ENCODE measurements at regions not wholly inside any gene's neighbourhood (a gene's known extent, or its start where the extent isn't known, plus 50 kb on each side); places are given as distances from the start of the nearest gene placed in this dataset.

GRCh38 chr3:21357241-21357640, 393.8 kb downstream of the ZNF385D start:
- DNase-seq: no peak

DNA sequence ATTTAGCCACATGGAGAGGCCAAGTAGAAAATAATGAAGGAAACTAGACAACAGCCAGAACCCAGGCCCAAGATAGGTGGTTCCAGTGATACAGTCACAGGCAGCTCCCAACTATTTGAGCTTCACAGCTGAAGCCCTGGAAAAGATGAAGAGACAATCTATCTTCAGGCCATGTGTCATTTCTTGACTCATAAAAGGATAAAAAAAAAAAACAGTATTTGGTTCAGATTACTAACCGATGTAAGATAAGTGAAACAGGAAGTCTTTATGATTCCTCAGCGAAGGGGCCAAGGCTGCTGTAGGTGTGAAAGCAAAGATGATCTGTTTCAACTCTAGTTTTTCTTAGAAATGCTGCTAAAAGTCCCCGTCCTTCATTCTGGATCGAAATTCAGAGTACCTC, 394.6 kb downstream of the ZNF385D start:
- no peak for DNase-seq

DNA sequence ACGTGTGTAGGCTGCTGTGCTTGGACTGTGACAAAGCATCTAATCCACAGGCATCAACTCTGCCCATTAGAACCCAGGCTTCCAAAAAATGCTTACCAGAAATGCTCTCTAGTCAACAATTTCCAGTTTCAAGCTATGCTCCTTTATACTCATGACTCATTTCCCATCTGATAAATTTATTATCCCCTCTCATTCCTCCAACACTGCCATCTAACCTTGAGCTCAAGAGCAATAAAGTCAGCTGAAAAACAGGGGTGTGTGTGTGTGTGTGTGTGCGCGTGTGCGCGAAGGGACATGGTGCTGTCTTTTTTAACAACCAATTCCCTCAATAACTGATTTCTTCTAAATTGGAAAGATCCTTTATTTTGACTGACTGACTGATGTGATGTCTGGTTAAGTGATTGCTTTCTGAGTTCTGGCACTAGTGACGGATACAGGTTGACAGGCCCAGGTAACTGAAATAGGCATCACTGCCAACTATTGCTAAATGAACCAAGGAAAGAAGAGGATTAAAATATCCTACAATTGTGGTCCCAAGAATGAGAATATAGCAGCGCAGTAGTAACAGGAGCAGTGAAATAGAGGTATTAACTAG, 405.5 kb downstream of the ZNF385D start:
- DNase-seq: no peak

DNA sequence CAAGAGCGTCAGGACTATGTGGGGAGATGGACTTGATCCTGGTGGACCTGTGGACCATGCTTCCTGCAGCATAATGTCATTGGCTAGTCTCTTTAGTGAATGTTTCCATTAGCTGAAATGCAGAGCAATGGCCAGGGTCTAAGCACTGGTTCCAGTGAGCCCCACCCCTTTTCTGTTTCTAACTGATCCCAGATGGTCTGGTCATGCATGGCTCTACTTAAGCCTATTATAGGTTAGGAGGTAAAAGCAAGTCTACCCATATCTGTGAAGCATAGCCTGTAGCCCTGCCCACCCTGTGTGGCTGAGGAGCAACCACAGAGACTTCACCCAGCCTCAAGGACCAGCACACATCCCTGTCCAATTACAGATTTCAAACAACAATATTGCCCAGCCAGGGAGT, 419.2 kb downstream of the ZNF385D start:
- DNase-seq: no peak

GRCh38 chr3:21331321-21331720, 419.7 kb downstream of the ZNF385D start:
- no peak for DNase-seq

DNA sequence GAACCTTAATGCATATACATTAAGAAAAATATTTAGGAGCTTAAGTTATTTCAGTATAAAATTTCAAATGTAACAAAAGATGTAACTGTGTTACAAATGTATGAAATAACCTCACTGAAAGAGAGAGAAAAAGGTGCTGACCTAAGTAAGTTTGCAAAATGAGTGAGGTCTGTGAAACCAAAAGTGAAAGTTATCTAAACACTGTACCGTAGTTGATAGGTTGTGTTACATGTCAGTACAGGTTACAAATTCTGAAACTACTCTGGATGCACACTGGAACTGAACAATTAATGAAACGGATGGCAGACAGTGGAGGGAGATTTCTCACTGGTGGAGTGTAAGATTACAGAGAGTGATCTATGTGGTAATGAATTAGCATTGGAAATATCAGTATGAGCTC, 420.7 kb downstream of the ZNF385D start:
- DNase-seq: no peak

- no peak for DNase-seq
Measured at GRCh38 chr3:21328711-21329390, 422.2 kb downstream of the ZNF385D start.

GRCh38 chr3:21326704-21327475, 424.1 kb downstream of the ZNF385D start:
- no peak for DNase-seq

DNA sequence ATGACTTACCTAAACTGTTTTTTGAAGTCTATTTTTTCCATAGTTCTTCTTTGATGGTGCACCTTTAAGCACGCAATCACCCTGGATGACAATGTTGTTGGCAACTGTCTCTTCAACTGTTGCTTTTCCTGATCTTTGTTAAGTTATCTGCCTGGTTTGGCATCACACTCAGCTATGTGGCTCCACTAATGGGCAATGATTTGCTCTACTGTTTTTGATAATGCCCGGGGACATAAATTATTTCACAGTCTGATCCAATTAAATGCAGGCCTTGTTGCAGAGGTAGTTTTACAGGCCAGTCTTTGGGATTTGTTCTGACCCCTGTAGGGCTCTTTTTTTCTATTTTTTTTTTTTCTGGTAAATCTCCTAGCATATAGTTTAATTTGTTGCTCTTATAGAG, 436.3 kb downstream of the ZNF385D start:
- no peak for DNase-seq

DNA sequence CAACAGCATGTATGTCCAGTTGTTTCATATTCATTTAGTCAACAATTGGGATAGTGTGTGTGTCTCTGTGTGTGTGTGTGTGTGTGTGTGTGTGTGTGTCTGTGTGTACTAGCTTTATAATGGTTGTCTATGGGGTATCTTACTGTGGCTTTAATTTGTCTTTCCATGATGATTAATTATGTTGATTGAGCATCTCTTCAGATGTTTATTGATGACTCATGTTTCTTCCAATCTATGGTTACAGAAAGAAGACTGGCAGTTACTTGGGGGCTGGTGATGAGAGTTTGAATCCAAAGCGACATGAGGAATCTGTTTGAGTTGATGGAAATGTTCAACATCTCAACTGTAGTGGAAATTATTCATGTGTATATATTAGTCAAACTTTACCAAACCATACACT, 440.1 kb downstream of the ZNF385D start:
- no peak for DNase-seq

- DNase-seq: no peak
Measured at GRCh38 chr3:21310161-21310560, 440.8 kb downstream of the ZNF385D start.

GRCh38 chr3:21297304-21297703, 453.7 kb downstream of the ZNF385D start:
- DNase-seq: no peak

- DNase-seq: no peak
Measured at GRCh38 chr3:21294768-21295167, 456.2 kb downstream of the ZNF385D start.

DNA sequence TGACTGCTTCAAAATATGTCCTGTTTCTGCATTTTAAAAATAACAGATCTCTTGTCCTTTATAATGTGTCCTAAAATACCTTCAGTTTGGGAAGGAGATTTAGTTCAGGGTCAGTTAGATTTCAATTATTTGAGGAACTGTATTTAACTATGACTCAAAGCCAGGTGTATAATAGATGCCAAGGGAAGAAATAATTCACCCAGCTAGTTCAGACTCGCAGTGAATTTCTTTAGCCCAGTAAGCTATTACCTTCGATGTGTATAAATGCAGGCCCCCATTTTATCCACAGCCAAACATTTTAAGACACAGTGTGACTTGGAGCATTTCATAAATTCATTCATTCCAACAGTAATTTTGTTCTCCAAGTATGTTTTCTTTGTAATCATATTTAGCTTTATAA, 458.0 kb downstream of the ZNF385D start:
- no peak for DNase-seq

- no peak for DNase-seq
Measured at GRCh38 chr3:21290557-21290956, 460.5 kb downstream of the ZNF385D start.

GRCh38 chr3:21274079-21274571, 476.9 kb downstream of the ZNF385D start:
- DNase-seq: no peak

DNA sequence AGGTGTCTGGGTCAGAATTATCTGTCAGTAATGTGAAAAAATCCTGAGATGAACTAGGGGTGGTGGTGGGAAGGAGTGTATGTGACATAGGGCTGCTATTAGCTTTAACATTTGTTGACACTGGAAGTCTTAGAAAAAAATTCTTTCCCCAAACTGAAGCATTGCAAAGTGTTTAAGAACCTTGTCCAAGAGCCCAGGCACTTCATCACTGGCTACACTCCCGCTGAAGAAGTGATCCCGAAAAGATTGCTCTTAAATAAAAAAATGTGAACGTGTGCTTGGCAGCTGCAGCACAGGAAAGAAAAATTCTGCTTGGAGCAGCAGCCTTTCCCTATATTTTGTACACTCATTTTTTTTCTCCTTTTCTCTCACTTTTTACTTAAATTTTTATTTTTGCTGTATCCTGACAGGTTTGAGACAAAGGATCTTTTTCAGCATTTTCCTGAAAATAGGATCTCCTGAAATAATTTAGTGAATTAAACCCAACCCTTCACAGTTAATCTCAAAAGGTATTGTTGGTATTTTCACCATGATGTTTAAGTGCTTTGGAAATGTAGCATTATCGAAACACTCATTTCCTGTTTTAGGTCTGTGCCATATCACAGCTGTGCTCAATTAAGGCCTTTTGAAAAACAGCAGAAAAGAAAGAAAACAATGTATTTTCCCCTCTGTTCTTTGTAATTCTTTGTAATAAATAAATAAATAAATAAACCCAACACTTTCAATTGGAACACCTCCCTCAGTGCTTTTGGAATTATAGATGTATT, 477.6 kb downstream of the ZNF385D start:
- no peak for DNase-seq

DNA sequence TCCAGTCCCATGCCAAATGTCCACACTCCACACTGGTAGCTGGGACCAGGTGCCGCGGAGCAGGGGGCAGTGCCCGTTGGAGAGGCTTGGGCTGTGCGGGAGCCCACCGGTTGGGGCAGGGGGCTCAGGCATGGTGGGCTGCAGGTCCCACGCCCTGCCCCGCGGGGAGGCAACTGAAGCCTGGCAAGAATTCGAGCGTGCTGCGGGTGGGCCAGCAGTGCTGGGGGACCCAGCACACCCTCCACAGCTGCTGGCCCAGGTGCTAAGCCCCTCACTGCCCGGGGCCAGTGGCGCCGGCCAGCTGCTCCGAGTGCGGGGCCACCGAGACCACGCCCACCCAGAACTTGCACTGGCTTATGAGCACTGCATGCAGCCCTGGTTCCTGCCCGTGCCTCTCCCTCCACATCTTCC, 479.4 kb downstream of the ZNF385D start:
- no peak for DNase-seq

DNA sequence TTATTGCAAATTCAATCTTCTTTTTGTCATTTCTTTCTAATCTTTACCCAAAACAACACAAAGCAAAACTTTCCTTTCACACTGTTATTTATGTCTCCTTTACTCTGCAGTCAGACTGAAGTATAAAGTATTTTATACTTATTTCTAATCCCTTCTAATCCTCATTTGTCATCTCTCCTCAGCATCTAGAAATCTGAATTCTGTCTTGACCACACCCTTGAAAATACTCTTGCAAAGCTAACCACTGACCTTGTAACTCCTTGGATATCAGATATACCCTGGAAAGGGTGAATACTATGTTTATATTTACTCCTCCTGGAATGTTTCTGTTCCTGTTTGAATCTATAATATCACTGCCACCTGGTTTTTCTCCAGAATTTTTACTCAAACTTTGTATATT, 481.1 kb downstream of the ZNF385D start:
- DNase-seq: no peak

DNA sequence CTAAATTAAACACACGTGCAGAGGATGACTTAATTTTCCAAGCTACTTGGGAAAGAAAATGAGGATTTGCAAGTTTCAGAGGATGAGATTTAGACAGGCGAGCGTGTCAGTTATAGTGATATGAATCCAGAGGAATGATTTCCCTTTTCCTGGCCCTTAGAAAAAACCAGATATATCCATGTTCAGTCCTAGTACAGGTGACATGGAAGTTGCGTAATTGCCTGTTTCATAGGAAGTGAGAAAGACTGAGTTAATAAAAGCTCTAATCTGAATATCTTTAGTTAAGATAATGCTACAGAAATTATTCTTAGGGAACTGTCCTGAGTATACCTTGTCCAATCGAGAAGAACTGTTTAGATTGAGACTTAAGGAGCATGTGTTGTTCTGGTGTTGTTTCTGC, 490.5 kb downstream of the ZNF385D start:
- no peak for DNase-seq

- no peak for DNase-seq
Measured at GRCh38 chr3:21259896-21260295, 491.1 kb downstream of the ZNF385D start.

DNA sequence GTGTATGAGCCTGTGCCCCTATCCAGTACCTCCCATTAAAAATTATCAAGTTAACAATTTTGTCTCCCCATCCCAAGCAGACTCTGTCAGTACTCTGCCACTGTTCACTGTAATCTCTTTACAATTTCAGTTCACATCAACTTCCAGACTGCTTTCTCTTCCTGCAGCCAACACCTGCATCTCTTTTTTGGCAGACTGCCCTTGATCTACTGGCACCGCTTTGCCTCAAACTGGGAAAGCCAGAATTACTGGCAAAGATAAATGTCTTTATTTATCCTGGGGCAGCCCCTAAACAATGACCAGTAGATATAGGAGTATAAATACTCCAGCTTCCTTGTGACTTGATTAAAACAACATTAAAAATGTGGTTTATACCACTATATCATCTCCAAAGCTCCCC, 494.1 kb downstream of the ZNF385D start:
- no peak for DNase-seq

GRCh38 chr3:21238661-21239060, 512.3 kb downstream of the ZNF385D start:
- no peak for DNase-seq
